Loucy (cell line): ENCODE measurements at regions not wholly inside any gene's neighbourhood (a gene's known extent, or its start where the extent isn't known, plus 50 kb on each side); places are given as distances from the start of the nearest gene placed in this dataset.

Source experiments
- H2AFZ ChIP-seq: fragments of 200-600 bp; sonication (generic); 2 replicates; pipeline ENCODE4 v1.6.0; 2016; ENCODE audit warnings: antibody characterized with exemption, mild to moderate bottlenecking, low read length, moderate library complexity
- H3F3A ChIP-seq: fragments of 200-600 bp; 2 replicates; pipeline ENCODE4 v1.6.0; 2016; ENCODE audit warnings: antibody characterized with exemption, low read depth, mild to moderate bottlenecking
- H3K27me3 ChIP-seq: fragments of 200-600 bp; sonication (generic); 2 replicates; pipeline ENCODE4 v1.6.1; 2014; ENCODE audit warnings: low read length, mild to moderate bottlenecking; ENCODE audit not compliant: insufficient read depth, poor library complexity, severe bottlenecking
- H3K36me3 ChIP-seq: fragments of 200-600 bp; sonication (generic); 2 replicates; pipeline ENCODE4 v1.6.1; 2016; ENCODE audit warnings: low read length; ENCODE audit not compliant: insufficient read depth
- H3K4me1 ChIP-seq: fragments of 200-600 bp; sonication (generic); 2 replicates; pipeline ENCODE4 v1.5.1; 2014; ENCODE audit warnings: low read length, mild to moderate bottlenecking; ENCODE audit not compliant: insufficient read depth, poor library complexity, severe bottlenecking
- H3K4me2 ChIP-seq: fragments of 200-600 bp; sonication (generic); 2 replicates; pipeline ENCODE4 v1.6.0; 2014; ENCODE audit warnings: antibody characterized with exemption, low read length, low read depth, mild to moderate bottlenecking; ENCODE audit not compliant: poor library complexity, severe bottlenecking
- H3K4me3 ChIP-seq: fragments of 200-600 bp; sonication (generic); 2 replicates; pipeline ENCODE4 v1.5.1; 2014; ENCODE audit warnings: low read length, mild to moderate bottlenecking, mixed read lengths; ENCODE audit not compliant: poor library complexity, severe bottlenecking
- H3K79me2 ChIP-seq: fragments of 200-600 bp; sonication (generic); 2 replicates; pipeline ENCODE4 v1.6.1; 2014; ENCODE audit warnings: low read length; ENCODE audit not compliant: insufficient read depth
- H3K9ac ChIP-seq: fragments of 200-600 bp; sonication (generic); 2 replicates; pipeline ENCODE4 v1.6.0; 2014; ENCODE audit warnings: mild to moderate bottlenecking, low read depth, low read length, moderate library complexity; ENCODE audit not compliant: poor library complexity, severe bottlenecking
- H3K9me2 ChIP-seq: fragments of 200-600 bp; sonication (generic); replicated peaks from 2 replicates; pipeline ENCODE4 v1.6.1; 2016; ENCODE audit warnings: low read depth, low read length, mixed read lengths
- H3K9me3 ChIP-seq: fragments of 200-600 bp; sonication (generic); 2 replicates; pipeline ENCODE4 v1.6.1; 2014; ENCODE audit warnings: mild to moderate bottlenecking, antibody characterized with exemption, low read length, low read depth; ENCODE audit not compliant: insufficient read depth
- H4K20me1 ChIP-seq: fragments of 200-600 bp; sonication (generic); 2 replicates; pipeline ENCODE4 v1.6.0; 2014; ENCODE audit warnings: antibody characterized with exemption, low read length, mild to moderate bottlenecking; ENCODE audit not compliant: insufficient read depth, poor library complexity, severe bottlenecking
- EZH2phosphoT487 ChIP-seq: fragments of 200-600 bp; IDR thresholded peaks from 2 replicates; pipeline ENCODE4 v1.6.1; 2018; ENCODE audit warnings: antibody characterized with exemption, mild to moderate bottlenecking, moderate library complexity, borderline replicate concordance
- TF ChIP-seq, protein P1 (sequence below): fragments of 200-600 bp; sonication (generic); conservative IDR thresholded peaks from 2 replicates; pipeline ENCODE4 v1.5.1; 2014; ENCODE audit warnings: mild to moderate bottlenecking, antibody characterized with exemption, low read length

DNA sequence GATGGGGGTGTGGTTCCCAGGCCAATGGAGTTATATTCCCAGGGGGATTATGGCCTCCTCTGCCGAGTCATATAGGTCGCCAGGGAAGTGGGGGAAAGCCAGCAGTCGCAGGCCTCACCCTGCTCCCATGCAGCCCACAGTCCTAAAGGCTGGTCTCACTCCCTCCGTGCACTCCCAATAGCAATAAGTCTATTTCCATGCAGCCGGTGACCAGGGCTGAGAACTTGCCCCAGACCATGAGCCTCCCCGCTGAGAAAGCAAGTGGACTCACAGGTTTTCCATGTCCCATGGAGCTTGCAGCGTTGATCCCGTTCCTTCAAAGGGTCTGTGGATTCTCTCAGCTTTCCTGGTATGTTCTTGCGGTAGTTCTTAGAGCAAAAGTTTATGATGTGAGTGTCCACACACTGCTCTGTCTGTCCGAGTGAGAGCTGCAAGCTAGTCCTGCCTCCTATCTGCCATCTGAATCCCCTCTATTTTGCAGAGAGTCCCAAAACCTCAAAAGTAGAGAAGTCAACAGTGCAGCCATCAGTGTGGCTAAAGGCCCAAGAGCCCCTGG is 81.7 kb upstream of the TMPRSS2 start:
- no peaks in the 10 kb centered on the region for H3F3A ChIP-seq
- no peaks in the 10 kb centered on the region for H3K36me3 ChIP-seq
- H3K79me2 ChIP-seq = no peaks in the 10 kb centered on the region
- H3K9me2 ChIP-seq = no peaks in the 10 kb centered on the region
- no peak overlapping the region for H3K9ac ChIP-seq
- no peak for TF ChIP-seq EZH2phosphoT487
- TF ChIP-seq, protein P1, sequence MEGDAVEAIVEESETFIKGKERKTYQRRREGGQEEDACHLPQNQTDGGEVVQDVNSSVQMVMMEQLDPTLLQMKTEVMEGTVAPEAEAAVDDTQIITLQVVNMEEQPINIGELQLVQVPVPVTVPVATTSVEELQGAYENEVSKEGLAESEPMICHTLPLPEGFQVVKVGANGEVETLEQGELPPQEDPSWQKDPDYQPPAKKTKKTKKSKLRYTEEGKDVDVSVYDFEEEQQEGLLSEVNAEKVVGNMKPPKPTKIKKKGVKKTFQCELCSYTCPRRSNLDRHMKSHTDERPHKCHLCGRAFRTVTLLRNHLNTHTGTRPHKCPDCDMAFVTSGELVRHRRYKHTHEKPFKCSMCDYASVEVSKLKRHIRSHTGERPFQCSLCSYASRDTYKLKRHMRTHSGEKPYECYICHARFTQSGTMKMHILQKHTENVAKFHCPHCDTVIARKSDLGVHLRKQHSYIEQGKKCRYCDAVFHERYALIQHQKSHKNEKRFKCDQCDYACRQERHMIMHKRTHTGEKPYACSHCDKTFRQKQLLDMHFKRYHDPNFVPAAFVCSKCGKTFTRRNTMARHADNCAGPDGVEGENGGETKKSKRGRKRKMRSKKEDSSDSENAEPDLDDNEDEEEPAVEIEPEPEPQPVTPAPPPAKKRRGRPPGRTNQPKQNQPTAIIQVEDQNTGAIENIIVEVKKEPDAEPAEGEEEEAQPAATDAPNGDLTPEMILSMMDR = no peak
- no peak overlapping the region for H3K4me2 ChIP-seq
- H3K9me3 ChIP-seq = no peaks in the 10 kb centered on the region
- H3K4me1 ChIP-seq = no peaks in the 10 kb centered on the region
- H3K4me3 ChIP-seq = no peak overlapping the region
- H3K27me3 ChIP-seq = no peaks in the 10 kb centered on the region
- H4K20me1 ChIP-seq = no peaks in the 10 kb centered on the region
- H2AFZ ChIP-seq = no peak overlapping the region

DNA sequence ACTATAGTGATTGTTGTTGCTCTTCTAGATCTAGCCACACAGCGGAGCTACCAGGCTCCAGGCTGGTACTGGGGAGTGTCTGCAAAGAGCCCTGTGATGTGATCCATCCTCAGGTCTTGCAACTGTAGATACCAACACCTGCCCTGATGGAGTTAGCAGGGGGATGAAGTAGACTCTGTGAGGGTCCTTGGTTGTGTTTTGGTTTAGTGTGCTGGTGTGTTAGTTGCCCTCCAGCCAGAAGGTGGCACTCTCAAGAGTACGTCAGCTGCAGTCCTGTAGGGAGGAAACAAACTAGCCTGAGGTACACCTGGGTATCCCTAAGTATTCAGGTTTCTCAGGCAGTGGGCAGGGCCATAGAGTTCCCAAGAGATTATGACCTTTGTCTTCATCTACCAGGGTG is 81.2 kb upstream of the TMPRSS2 start:
- Histone ChIP-seq H3K9me2 (no peaks in the 10 kb centered on the region), H2AFZ (no peak overlapping the region), H3K79me2 (no peaks in the 10 kb centered on the region), H3K9me3 (no peaks in the 10 kb centered on the region), H3K4me3 (no peak overlapping the region), H4K20me1 (no peaks in the 10 kb centered on the region), H3K36me3 (no peaks in the 10 kb centered on the region), H3K9ac (no peak overlapping the region), H3F3A (no peaks in the 10 kb centered on the region), H3K4me2 (no peak overlapping the region), H3K4me1 (no peaks in the 10 kb centered on the region), H3K27me3 (no peaks in the 10 kb centered on the region)
- no peak for TF ChIP-seq EZH2phosphoT487
- TF ChIP-seq, protein P1 = peak; percentile 39; the same call in 1 of the 2 replicates

DNA sequence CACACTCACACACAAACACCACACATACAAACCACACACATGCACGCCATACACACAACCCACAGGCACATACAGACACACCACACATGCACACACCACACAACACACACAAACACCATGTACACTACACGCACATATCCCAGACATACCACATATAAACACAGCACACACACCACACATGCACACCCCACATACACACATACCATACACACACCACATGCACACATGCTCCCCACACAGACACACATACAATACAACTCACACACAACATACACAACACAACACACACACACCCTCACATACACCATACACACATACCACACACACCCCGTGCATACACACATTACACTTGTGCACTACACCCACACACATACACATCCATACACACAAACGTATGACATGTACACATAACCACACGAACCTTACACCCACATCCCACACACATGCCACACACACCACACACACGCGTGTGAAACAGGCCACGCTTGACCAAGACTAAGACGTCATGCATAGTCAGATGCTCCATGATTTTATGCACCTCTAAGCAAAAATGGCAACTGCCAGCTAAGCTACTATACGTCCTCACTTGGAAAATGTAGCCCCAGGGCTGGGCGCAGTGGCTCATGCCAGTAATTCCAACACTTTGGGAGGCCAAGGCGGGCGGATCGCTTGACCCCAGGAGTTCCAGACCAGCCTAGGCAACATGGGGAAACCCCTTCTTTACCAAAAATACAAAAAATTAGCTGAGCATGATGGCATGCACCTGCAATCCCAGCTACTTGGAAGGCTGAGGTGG is 77.4 kb upstream of the TMPRSS2 start:
- Histone ChIP-seq H3K27me3 (no peaks in the 10 kb centered on the region), H3K4me1 (no peaks in the 10 kb centered on the region)

More for the DNA sequence above, 77.4 kb upstream of the TMPRSS2 start:
- no peak for TF ChIP-seq EZH2phosphoT487
- H3K9me3 ChIP-seq = no peaks in the 10 kb centered on the region
- no peak overlapping the region for H3K4me3 ChIP-seq
- no peaks in the 10 kb centered on the region for H3F3A ChIP-seq
- H2AFZ ChIP-seq = no peak overlapping the region
- no peaks in the 10 kb centered on the region for H3K9me2 ChIP-seq
- H3K36me3 ChIP-seq = no peaks in the 10 kb centered on the region
- H3K4me2 ChIP-seq = no peak overlapping the region
- H4K20me1 ChIP-seq = no peaks in the 10 kb centered on the region
- H3K9ac ChIP-seq = no peak overlapping the region
- H3K79me2 ChIP-seq = no peaks in the 10 kb centered on the region
